WI38 (cell line): ENCODE measurements at regions not wholly inside any gene's neighbourhood (a gene's known extent, or its start where the extent isn't known, plus 50 kb on each side); places are given as distances from the start of the nearest gene placed in this dataset.

Experiments
- H3K4me3 ChIP-seq: 2 replicates; pipeline ENCODE4 v1.5.1; 2011; ENCODE audit warnings: low read depth, mild to moderate bottlenecking, control low read depth, low read length
- TF ChIP-seq, protein P1 (sequence below): IDR thresholded peaks from 2 replicates; pipeline ENCODE4 v1.5.1; 2012; ENCODE audit warnings: low read depth, mild to moderate bottlenecking, control low read depth, low read length

DNA sequence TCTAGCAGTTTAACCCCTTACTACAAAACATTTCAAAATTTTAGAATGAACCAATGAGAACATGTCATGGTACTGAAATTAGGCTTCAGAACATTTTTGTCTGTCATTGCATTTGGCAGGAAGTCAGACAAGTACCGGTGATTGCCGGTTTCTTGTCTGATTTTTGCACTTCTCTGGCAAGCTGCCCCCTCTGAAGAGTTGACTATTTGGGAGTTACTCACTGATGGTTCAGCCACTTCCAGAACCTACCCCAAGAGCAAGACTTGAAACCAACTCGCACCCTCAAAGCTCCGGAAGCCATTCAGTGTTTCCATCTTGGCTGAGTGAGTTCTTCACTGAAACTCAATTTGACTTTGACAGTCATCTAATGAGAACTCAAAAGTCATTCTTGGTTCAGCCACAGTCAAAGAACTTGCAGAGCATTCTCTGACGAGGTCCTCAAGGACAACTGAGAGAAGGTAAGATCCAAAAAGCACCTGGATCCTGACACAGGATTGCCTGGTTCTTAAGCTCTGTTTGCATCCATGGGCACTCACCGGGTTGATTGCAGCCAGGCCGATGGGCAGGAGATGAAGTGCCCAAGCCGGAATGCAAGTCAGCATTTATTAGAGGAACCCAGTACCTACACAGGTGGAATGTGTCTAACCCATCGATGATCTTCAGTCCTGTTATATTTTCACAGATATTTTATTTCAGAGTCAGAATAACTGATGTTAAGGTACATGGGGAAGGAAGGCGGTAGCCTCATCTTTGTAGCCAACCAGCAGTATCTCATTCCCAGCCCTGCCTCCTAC lies 93.6 kb downstream of the USP22 start:
- H3K4me3 ChIP-seq: no peak overlapping the region
- TF ChIP-seq, protein P1, sequence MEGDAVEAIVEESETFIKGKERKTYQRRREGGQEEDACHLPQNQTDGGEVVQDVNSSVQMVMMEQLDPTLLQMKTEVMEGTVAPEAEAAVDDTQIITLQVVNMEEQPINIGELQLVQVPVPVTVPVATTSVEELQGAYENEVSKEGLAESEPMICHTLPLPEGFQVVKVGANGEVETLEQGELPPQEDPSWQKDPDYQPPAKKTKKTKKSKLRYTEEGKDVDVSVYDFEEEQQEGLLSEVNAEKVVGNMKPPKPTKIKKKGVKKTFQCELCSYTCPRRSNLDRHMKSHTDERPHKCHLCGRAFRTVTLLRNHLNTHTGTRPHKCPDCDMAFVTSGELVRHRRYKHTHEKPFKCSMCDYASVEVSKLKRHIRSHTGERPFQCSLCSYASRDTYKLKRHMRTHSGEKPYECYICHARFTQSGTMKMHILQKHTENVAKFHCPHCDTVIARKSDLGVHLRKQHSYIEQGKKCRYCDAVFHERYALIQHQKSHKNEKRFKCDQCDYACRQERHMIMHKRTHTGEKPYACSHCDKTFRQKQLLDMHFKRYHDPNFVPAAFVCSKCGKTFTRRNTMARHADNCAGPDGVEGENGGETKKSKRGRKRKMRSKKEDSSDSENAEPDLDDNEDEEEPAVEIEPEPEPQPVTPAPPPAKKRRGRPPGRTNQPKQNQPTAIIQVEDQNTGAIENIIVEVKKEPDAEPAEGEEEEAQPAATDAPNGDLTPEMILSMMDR: no peak
